ENCODE measurements at regions not wholly inside any gene's neighbourhood (a gene's known extent, or its start where the extent isn't known, plus 50 kb on each side); places are given as distances from the start of the nearest gene placed in this dataset.

- TF ChIP-seq EZH2 (IDR thresholded peaks at IDR 0.05; ENCODE audit: insufficient read depth, poor library complexity, severe bottlenecking) (no peak), EZH2phosphoT487 (IDR thresholded peaks at IDR 0.05; ENCODE audit: insufficient read depth, low read depth) (no peak)
These were observed 56.2 kb downstream of the ADRA2C start for GRCh38 chr4:3822230-3822947.

All from GM23248 (cell line).